Thyroid gland (tissue), 4 donors: ENCODE measurements at regions not wholly inside any gene's neighbourhood (a gene's known extent, or its start where the extent isn't known, plus 50 kb on each side); places are given as distances from the start of the nearest gene placed in this dataset.

Experiments used
- CTCF ChIP-seq, 6 experiments: fragments of 200-600 bp in 3 of 6; fragments of 450-650 bp in 3 of 6; sonication (generic) in 3 of 6; IDR thresholded peaks; one replicate each; pipeline ENCODE4 v1.5.1; 2016 to 2019; ENCODE audit warnings: antibody characterized with exemption in 6 of 6, mild to moderate bottlenecking in 2 of 6, inconsistent platforms in 1 of 6, moderate library complexity in 1 of 6
- POLR2A ChIP-seq, 2 donors: fragments of 450-650 bp; IDR thresholded peaks; one replicate each; pipeline ENCODE4 v1.6.1; 2017; ENCODE audit warnings: antibody characterized with exemption in 2 of 2, mild to moderate bottlenecking in 2 of 2, moderate library complexity in 1 of 2

GRCh38 chr6:28766426-28766825 lies 157.4 kb downstream of the TRIM27 start:
- no peak for TF ChIP-seq CTCF (IDR thresholded peaks at IDR 0.05)
- TF ChIP-seq POLR2A (IDR thresholded peaks at IDR 0.05) = no peak
